HepG2 (cell line): ENCODE measurements at regions not wholly inside any gene's neighbourhood (a gene's known extent, or its start where the extent isn't known, plus 50 kb on each side); places are given as distances from the start of the nearest gene placed in this dataset.

Experiments used
- CC2D1A ChIP-seq: sonication (generic); formaldehyde crosslinking; IDR thresholded peaks from 2 replicates; pipeline ENCODE4 v1.8.1; 2023; ENCODE audit warnings: mild to moderate bottlenecking, missing genetic modification reagents
- E2F1 ChIP-seq: sonication (generic); formaldehyde crosslinking; IDR thresholded peaks from 2 replicates; pipeline ENCODE4 v1.5.0; 2020; ENCODE audit warnings: missing genetic modification reagents
- FOXA1 ChIP-seq, 2 experiments: fragments of 450-650 bp in 1 of 2; sonication (generic) in 1 of 2; formaldehyde crosslinking in 1 of 2; IDR thresholded peaks; 2 replicates each; pipeline versions ENCODE4 v1.4.0 to v1.6.1; 2016 to 2020; ENCODE audit warnings: missing genetic modification reagents in 1 of 2
- MED13 ChIP-seq: sonication (generic); formaldehyde crosslinking; IDR thresholded peaks from 2 replicates; pipeline ENCODE4 v1.5.0; 2020; ENCODE audit warnings: missing genetic modification reagents
- MXI1 ChIP-seq: IDR thresholded peaks from 3 replicates; pipeline ENCODE4 v1.6.1; 2012; ENCODE audit warnings: low read depth, low read length, inconsistent platforms, borderline replicate concordance
- NFAT5 ChIP-seq: sonication (generic); formaldehyde crosslinking; IDR thresholded peaks from 2 replicates; pipeline ENCODE4 v1.4.0; 2020; ENCODE audit warnings: missing genetic modification reagents
- NR0B2 ChIP-seq: sonication (generic); formaldehyde crosslinking; IDR thresholded peaks from 2 replicates; pipeline ENCODE4 v1.4.0; 2020; ENCODE audit warnings: mild to moderate bottlenecking, missing genetic modification reagents
- PRPF4 ChIP-seq: fragments of 200-400 bp; formaldehyde crosslinking; IDR thresholded peaks from 2 replicates; pipeline ENCODE4 v1.6.1; 2016; ENCODE audit warnings: low read length, low read depth; ENCODE audit not compliant: poor library complexity, severe bottlenecking
- TBP ChIP-seq: sonication (generic); formaldehyde crosslinking; IDR thresholded peaks from 2 replicates; pipeline ENCODE4 v1.5.0; 2020; ENCODE audit warnings: missing genetic modification reagents
- THYN1 ChIP-seq: sonication (generic); formaldehyde crosslinking; IDR thresholded peaks from 2 replicates; pipeline ENCODE4 v1.8.1; 2023; ENCODE audit warnings: low read depth, mild to moderate bottlenecking, moderate library complexity, missing genetic modification reagents, borderline replicate concordance
- ZBTB42 ChIP-seq: sonication (generic); formaldehyde crosslinking; IDR thresholded peaks from 2 replicates; pipeline ENCODE4 v1.5.0; 2020; ENCODE audit warnings: mild to moderate bottlenecking, missing genetic modification reagents
- ZNF510 ChIP-seq: sonication (generic); formaldehyde crosslinking; IDR thresholded peaks from 2 replicates; pipeline ENCODE4 v1.4.0; 2020; ENCODE audit warnings: low read depth, mild to moderate bottlenecking, missing genetic modification reagents
- ZNF530 ChIP-seq: sonication (generic); formaldehyde crosslinking; IDR thresholded peaks from 2 replicates; pipeline ENCODE4 v1.5.0; 2020; ENCODE audit warnings: low read depth, mild to moderate bottlenecking, missing genetic modification reagents
- ZNF557 ChIP-seq: sonication (generic); formaldehyde crosslinking; IDR thresholded peaks from 2 replicates; pipeline ENCODE4 v1.4.0; 2020; ENCODE audit warnings: missing genetic modification reagents
- ZNF674 ChIP-seq: sonication (generic); formaldehyde crosslinking; IDR thresholded peaks from 2 replicates; pipeline ENCODE4 v1.5.0; 2020; ENCODE audit warnings: low read depth, mild to moderate bottlenecking, missing genetic modification reagents
- ZNF883 ChIP-seq: sonication (generic); formaldehyde crosslinking; IDR thresholded peaks from 2 replicates; pipeline ENCODE4 v1.5.1; 2020; ENCODE audit warnings: mild to moderate bottlenecking, missing genetic modification reagents; ENCODE audit errors: not compliant biosample characterization
- ZUFSP ChIP-seq: sonication (generic); formaldehyde crosslinking; IDR thresholded peaks from 2 replicates; pipeline ENCODE4 v1.9.0; 2021; ENCODE audit warnings: missing genetic modification reagents, mild to moderate bottlenecking, borderline replicate concordance
- TF ChIP-seq, protein P1 (sequence below): sonication (generic); formaldehyde crosslinking; IDR thresholded peaks from 2 replicates; pipeline ENCODE4 v1.8.0; 2022; ENCODE audit warnings: mild to moderate bottlenecking, missing genetic modification reagents, moderate library complexity

DNA sequence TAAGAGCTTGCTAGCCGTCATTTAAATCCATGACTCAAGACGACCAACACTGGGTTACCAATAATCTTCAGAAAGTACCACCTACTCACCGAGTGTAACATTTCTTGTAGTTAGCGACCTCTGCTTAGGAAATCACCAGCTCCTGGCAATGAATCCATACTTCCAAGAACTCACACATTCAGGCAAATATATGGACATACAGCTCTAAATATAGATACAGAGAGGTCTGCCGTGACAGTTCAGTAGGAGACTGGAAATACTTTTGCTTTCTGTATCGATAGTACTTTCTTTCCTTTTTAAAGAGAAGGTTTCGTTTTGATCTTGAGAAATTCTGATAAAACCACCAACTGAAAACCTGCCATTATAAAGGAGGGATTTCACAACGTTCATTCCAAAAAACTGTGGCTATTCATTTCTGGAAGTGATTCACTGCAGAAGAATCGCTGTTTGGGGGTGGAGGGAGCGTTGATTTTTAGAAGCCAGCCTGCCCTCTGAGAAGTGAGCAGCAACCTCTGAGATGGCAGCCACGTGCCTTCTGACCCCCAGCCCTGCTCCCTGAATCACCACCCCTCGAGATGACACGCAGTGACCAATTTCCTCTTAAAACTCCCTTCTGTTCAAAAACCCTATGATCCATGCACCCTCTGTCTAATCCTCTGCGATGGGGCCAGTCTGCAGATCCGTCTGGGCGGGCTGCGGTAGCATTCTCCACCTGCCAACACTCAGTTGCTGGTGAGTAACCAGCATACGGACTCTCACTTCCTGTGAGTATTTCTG, 179.0 kb upstream of the KLF14 start (continued):
- no peak for TF ChIP-seq ZNF510 (CRISPR knock-in tag)
- TF ChIP-seq ZUFSP: no peak
- TF ChIP-seq E2F1 (CRISPR knock-in tag): no peak
- no peak for TF ChIP-seq THYN1 (CRISPR knock-in tag)
- no peak for TF ChIP-seq CC2D1A
- TF ChIP-seq FOXA1 (IDR thresholded peaks at IDR 0.05): no peak
- no peak for TF ChIP-seq FOXA1 (CRISPR knock-in tag; IDR thresholded peaks at IDR 0.05)
- no peak for TF ChIP-seq PRPF4
- TF ChIP-seq NFAT5 (CRISPR knock-in tag): no peak
- no peak for TF ChIP-seq ZBTB42 (CRISPR knock-in tag)
- TF ChIP-seq NR0B2 (CRISPR knock-in tag): no peak
- no peak for TF ChIP-seq ZNF557 (CRISPR knock-in tag)
- peak; percentile 43; the same call in 1 of the 3 replicates for TF ChIP-seq MXI1
- TF ChIP-seq MED13: no peak
- no peak for TF ChIP-seq ZNF674 (CRISPR knock-in tag)
- TF ChIP-seq, protein P1, sequence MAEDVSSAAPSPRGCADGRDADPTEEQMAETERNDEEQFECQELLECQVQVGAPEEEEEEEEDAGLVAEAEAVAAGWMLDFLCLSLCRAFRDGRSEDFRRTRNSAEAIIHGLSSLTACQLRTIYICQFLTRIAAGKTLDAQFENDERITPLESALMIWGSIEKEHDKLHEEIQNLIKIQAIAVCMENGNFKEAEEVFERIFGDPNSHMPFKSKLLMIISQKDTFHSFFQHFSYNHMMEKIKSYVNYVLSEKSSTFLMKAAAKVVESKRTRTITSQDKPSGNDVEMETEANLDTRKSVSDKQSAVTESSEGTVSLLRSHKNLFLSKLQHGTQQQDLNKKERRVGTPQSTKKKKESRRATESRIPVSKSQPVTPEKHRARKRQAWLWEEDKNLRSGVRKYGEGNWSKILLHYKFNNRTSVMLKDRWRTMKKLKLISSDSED (CRISPR knock-in tag): no peak
- no peak for TF ChIP-seq ZNF530 (CRISPR knock-in tag)
- TF ChIP-seq TBP (CRISPR knock-in tag): no peak
- no peak for TF ChIP-seq ZNF883
